ENCODE measurements at regions not wholly inside any gene's neighbourhood (a gene's known extent, or its start where the extent isn't known, plus 50 kb on each side); places are given as distances from the start of the nearest gene placed in this dataset.

DNA sequence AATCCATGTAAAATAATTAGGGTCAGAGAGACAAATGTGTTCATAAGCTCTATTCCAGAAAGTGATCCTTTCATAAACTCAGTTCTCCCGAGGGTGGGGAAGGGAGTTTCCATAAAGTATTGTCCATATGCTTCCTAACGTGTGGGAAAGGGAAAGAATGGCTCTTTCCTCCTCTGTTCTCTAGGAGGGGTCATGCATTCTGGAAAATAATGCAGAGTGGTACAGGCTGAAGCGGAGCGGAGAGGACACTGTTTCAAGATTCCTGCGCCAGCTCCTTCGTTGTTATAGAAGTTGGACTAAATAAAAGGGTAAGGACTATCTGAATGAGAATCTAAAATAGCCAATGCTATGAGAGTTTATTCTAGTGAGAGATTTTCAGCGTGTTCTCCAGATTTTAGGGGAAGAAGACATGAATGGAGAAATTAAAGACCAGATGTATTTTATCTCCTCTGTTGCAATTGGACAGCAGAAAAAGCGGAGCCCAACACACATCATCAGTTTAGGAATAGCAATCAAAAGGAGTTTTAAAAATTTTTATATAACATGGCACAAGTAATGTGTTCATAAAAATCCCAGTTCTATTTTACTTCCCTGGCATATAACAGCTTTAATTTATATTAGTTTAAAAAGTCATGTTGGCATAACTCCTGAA lies 166.9 kb upstream of the MPDZ start:
- no peak overlapping the region for H3K27ac ChIP-seq
- TF ChIP-seq, protein P1, sequence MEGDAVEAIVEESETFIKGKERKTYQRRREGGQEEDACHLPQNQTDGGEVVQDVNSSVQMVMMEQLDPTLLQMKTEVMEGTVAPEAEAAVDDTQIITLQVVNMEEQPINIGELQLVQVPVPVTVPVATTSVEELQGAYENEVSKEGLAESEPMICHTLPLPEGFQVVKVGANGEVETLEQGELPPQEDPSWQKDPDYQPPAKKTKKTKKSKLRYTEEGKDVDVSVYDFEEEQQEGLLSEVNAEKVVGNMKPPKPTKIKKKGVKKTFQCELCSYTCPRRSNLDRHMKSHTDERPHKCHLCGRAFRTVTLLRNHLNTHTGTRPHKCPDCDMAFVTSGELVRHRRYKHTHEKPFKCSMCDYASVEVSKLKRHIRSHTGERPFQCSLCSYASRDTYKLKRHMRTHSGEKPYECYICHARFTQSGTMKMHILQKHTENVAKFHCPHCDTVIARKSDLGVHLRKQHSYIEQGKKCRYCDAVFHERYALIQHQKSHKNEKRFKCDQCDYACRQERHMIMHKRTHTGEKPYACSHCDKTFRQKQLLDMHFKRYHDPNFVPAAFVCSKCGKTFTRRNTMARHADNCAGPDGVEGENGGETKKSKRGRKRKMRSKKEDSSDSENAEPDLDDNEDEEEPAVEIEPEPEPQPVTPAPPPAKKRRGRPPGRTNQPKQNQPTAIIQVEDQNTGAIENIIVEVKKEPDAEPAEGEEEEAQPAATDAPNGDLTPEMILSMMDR (IDR thresholded peaks at IDR 0.05), result no peak
- no peak for TF ChIP-seq ZFX (IDR thresholded peaks at IDR 0.05; ENCODE audit: borderline replicate concordance)

DNA sequence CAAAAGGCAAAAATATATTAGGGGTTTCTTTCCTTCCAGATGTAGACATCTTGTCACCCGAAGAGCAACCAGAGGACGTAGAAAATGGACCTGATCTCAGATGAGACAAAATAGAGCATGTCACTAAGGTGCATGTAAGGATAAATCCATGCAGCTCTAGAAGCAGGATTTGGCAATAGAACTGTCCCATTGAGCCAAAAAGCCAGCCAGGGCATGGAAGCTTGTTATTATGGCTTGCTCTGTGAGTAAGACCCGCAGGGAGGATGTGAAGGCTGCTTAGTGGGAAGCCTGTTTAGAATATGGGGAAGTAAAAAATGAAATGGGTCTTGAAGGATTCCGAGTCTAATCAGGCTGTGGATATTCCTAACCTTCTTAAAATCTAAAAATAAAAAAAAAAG lies 165.6 kb upstream of the MPDZ start:
- TF ChIP-seq ZFX (IDR thresholded peaks at IDR 0.05; ENCODE audit: borderline replicate concordance), result no peak
- TF ChIP-seq, protein P1 (IDR thresholded peaks at IDR 0.05), result no peak
- no peak overlapping the region for H3K27ac ChIP-seq

DNA sequence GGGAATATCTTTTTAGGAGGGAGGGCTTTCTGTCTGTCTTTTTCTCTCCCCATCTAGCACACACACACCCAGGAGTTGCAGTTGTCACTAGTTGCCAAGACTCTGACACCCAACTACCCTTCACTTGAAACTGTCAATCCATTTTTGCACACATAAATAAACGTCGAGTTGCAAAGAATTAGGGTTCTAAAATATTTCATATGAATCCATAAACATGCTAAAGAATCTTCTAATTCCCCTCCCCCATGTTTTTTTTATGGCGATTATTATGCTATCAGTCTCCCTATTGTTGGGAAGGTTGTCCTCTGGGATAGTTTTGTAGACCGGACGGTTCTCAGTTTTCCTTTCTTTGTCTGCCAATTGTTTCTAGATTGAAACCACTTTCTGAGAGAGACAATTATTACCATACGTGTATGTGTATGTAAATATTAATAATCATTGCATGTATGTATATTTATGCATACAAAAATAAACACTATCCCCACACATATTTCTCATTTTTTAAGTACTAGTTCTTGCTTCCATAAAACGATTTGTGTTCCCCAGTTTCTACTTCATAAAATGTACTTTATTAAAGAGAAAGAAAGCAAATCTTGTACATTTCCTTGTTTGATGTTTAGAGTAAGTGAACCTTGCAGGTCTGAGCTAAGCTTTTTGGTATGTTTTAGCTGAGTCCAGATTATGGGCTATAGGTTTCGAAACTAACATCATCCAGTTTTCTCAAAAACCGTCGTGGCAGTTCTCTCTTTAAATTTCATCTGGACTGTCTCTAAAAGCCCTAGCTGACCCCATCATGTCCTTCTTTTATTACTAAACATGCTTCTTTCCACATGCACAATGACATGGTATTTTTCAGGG lies 165.0 kb upstream of the MPDZ start:
- TF ChIP-seq, protein P1 (IDR thresholded peaks at IDR 0.05), result no peak
- TF ChIP-seq ZFX (IDR thresholded peaks at IDR 0.05; ENCODE audit: borderline replicate concordance), result no peak
- H3K27ac ChIP-seq, result no peak overlapping the region

DNA sequence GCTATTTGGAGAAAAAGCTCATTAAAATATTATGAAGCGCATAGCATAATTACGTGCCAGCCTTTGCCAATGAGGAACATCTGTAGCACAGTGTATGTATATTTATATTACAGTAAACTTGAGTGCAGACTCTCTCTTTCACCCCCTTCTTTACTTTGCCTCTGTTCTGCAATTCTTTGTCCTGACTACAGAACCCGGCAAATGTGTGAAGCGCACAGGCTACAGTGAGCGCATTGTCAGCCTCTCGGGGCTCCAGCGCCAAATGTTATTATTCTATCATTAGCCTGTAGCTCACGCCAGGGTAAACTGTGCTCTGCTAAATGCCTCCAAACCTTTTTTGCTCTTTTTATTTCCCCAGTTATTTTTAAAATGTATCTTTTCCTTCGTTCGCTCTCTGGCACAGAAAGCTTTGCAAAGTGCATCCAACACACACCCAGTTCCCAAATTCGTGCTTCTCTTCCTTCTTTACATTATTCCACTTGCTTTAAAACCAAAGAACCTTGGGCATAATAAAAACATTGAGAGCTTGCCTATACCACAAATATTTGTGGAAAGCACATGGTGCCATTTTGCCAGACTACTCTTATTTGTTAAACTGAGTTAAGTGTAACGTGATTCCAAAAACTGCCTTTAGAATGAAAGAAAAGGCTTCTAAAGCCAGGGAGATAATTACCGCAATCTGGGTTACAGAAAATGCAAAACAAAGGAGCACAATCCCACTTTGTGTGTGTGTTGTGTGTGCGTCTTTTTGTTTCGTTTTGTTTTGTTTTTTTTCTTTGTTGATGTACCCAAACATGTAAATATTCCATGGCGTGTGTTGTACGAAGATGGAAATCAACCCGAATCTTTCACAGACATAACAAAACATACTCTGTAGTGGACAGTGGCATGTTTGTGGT lies 164.1 kb upstream of the MPDZ start:
- no peak overlapping the region for H3K27ac ChIP-seq
- TF ChIP-seq ZFX (IDR thresholded peaks at IDR 0.05; ENCODE audit: borderline replicate concordance), result no peak
- TF ChIP-seq, protein P1 (IDR thresholded peaks at IDR 0.05), result no peak

DNA sequence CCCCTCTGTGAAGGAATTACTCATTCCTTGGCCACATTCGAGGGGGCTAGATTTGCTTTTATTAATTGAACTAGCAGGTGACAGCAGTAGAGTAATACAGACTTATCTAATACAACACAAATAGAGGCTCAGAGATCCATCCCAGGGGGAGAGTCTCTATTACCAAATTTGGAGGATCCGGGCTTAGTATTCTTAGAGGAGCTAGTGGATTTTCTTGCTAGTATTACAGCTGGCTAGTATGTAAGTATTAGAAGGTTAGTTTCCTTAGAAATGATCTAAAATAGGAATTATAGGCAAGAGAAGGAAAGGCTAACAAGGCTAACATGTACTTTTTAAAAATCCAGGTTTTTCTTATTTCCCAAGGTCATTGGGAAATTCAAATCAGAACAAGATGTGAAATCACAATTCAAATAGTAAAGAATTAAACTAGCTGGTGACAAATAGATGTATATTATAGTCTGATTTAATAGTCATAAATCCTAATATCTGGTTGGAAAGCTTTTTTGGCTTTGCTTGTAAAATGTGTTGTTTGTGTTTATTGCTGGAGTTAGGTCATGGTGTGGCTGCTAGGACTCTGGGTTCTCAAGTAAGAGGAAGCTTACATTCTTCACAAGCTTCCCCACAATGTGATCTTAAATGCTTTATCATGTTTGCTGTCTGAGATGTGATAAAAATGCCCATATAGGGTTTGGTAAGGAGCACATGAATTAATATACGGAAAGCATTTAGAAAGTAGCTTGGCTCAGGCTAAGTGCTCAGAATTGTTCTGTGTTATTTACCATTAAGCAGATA lies 160.4 kb upstream of the MPDZ start:
- H3K27ac ChIP-seq, result no peak overlapping the region
- TF ChIP-seq ZFX (IDR thresholded peaks at IDR 0.05; ENCODE audit: borderline replicate concordance), result no peak
- TF ChIP-seq, protein P1 (IDR thresholded peaks at IDR 0.05), result no peak

DNA sequence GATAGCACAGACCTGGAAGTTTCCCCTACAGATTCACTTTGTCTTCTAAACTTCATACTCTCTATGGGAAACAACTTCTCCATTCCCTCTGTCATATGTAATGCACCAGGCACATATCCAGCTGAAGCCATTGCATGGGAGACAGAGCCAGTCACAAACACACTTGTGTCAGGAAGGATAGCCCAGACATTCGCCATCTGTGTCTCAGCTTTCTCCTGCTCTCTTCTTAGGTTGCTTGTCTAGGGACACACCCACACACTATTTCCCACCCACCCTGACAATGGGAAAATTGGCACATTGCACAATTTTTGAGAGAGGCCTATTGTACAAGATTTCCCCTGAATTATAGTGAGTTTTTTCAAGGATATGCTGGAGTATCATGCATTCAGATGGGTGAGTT lies 158.4 kb upstream of the MPDZ start:
- no peak overlapping the region for H3K27ac ChIP-seq
- TF ChIP-seq, protein P1 (IDR thresholded peaks at IDR 0.05), result no peak
- TF ChIP-seq ZFX (IDR thresholded peaks at IDR 0.05; ENCODE audit: borderline replicate concordance), result no peak
